Activated B cell treated with CpG ODN at 0.5 μM for 24 hours (primary cell): ENCODE measurements at regions not wholly inside any gene's neighbourhood (a gene's known extent, or its start where the extent isn't known, plus 50 kb on each side); places are given as distances from the start of the nearest gene placed in this dataset.
"Not testable (repeated sequence)": the region's sequence is repeated elsewhere in the genome, so short reads cannot be mapped to it uniquely, and the experiment has no call there.

ENCODE experiments used
- ATAC-seq: fragments of 200-7000 bp; cut with Tn5 transposase; one replicate; pipeline ENCODE4 v1.10.0; 2021; ENCODE audit warnings: low read depth, mild to moderate bottlenecking, moderate library complexity
- CTCF ChIA-PET: fragments of 350-600 bp; sonication (Branson Sonifier 250); formaldehyde crosslinking; loops from one replicate; lab custom pipeline; 2021; ENCODE audit warnings: antibody characterized with exemption; lab: Charles Lee
- POLR2A ChIA-PET: fragments of 350-600 bp; sonication (Branson Sonifier 250); formaldehyde crosslinking; loops from one replicate; lab custom pipeline; 2021; ENCODE audit warnings: antibody characterized with exemption; lab: Charles Lee
- DNase-seq: peaks from one replicate; pipeline ENCODE4 v3.0.0; 2022
- H3K27ac Mint-ChIP-seq: one replicate; pipeline ENCODE4 v1.8.0; 2020; ENCODE audit warnings: mixed read lengths
- H3K27me3 Mint-ChIP-seq: one replicate; pipeline ENCODE4 v1.8.0; 2021; ENCODE audit warnings: mixed read lengths
- H3K36me3 Mint-ChIP-seq: one replicate; pipeline ENCODE4 v1.8.0; 2021; ENCODE audit warnings: low read depth, mixed read lengths
- H3K4me1 Mint-ChIP-seq: one replicate; pipeline ENCODE4 v1.8.0; 2021; ENCODE audit warnings: mixed read lengths
- H3K4me3 Mint-ChIP-seq: one replicate; pipeline ENCODE4 v1.8.0; 2020; ENCODE audit warnings: mild to moderate bottlenecking, mixed read lengths
- H3K9me3 Mint-ChIP-seq: one replicate; pipeline ENCODE4 v1.8.0; 2020; ENCODE audit warnings: mixed read lengths
- intact Hi-C: fragments of 100-400 bp; cut with micrococcal nuclease; formaldehyde crosslinking; loops from one replicate; pipeline ENCODE4 v1.15.1; 2024
- TF ChIP-seq, protein P1 (sequence below): fragments of 200-600 bp; IDR thresholded peaks from one replicate; pipeline ENCODE4 v1.8.0; 2022; ENCODE audit warnings: antibody characterized with exemption, mild to moderate bottlenecking

DNA sequence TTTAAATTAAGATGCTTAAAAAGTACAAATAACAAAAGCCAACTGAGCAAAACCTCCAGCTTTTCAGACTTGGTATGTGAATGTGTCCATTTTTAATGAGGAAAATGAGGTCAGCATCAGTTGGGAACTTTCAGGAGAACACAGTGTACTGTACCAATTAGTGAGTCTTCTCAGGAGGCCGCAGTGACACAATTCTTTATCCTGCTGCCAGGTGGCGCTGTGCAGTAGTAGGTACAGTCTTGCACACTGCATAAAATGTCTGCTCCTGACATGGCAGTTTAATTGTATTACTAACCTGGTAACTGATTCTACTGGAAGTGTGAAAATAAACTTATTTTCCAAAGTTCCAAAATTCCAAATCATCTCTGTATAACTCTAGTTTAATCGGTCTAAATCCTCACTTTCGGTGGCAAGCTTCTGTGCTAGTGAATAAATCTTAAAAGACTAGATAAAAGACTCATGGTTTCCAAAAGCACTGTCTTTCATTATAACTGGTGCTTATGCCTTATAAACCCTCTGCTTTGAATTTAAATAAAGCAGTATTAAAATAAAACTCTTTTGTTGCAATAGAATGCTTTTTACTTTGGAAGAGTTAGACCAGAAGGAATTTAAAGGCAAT, 214.8 kb upstream of the MMS22L start:
- H3K27me3 Mint-ChIP-seq, result peaks cover 9% of the 10 kb centered on the region
- DNase-seq, result peak; percentile 34
- no peak overlapping the region for H3K27ac Mint-ChIP-seq
- no peaks in the 10 kb centered on the region for H3K9me3 Mint-ChIP-seq
- H3K4me3 Mint-ChIP-seq, result no peak overlapping the region
- ChIA-PET CTCF (interaction anchor here (0.6 to 5.0 kb wide), 5 partner anchors 429 to 1622 kb away, joined by 3 to 30 read pairs (median 5); no protein-coding TSS in a partner anchor), POLR2A (interaction anchor here (0.6 kb wide), 1 partner anchor 1336 kb away, joined by 3 read pairs; the partner anchor contains the start of gene POU3F2)
- TF ChIP-seq, protein P1, sequence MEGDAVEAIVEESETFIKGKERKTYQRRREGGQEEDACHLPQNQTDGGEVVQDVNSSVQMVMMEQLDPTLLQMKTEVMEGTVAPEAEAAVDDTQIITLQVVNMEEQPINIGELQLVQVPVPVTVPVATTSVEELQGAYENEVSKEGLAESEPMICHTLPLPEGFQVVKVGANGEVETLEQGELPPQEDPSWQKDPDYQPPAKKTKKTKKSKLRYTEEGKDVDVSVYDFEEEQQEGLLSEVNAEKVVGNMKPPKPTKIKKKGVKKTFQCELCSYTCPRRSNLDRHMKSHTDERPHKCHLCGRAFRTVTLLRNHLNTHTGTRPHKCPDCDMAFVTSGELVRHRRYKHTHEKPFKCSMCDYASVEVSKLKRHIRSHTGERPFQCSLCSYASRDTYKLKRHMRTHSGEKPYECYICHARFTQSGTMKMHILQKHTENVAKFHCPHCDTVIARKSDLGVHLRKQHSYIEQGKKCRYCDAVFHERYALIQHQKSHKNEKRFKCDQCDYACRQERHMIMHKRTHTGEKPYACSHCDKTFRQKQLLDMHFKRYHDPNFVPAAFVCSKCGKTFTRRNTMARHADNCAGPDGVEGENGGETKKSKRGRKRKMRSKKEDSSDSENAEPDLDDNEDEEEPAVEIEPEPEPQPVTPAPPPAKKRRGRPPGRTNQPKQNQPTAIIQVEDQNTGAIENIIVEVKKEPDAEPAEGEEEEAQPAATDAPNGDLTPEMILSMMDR, result peak; percentile 91
- no peaks in the 10 kb centered on the region for H3K36me3 Mint-ChIP-seq
- peak; percentile 68 for ATAC-seq
- intact Hi-C loops, result loop anchor here (1.0 to 5.0 kb wide), 5 partner anchors 311 to 1621 kb away; no protein-coding TSS in a partner anchor
- no peaks in the 10 kb centered on the region for H3K4me1 Mint-ChIP-seq

DNA sequence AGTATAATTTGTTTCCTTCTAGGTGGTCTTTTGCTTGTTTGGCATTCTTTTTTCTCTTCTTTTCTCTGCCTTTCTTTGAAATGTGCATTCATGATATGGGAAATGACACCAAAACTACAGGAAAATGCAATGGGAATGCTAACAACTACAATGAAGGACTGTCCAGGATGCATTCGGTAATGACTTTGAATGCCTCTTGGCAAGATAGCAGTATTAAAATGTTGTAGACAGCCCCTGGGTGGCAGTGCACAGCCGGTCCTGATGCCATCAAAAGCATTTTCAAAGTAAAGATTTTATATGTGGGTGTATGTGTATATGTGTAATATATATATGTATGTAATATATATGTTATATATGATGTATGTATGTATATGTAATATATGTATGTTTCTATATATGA, 218.8 kb upstream of the MMS22L start:
- intact Hi-C loops, result no loop called here

DNA sequence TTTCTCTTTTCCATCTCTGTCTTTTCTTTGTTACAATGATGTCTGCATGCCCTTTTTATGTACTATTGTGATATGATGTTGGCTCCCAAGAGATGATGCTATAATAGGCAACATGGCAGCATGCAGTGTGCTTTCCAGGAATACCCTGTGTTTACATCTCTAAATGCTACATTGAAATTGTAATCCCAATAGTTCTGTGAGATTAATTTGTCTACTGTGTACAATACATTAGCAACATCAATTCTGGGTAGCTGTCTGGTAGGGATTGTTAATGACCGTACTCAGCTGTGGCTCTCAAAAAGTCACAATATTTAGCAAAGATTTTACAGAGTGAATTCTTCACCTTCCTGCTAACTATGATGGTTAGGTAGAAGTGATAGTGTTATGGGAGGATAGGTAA, 225.6 kb upstream of the MMS22L start:
- ChIA-PET POLR2A (no interaction called here), CTCF (no interaction called here)
- DNase-seq, result no peak
- H3K36me3 Mint-ChIP-seq, result no peaks in the 10 kb centered on the region
- peaks cover 5% of the 10 kb centered on the region for H3K27me3 Mint-ChIP-seq
- no peak overlapping the region for H3K4me3 Mint-ChIP-seq
- ATAC-seq, result no peak
- H3K9me3 Mint-ChIP-seq, result no peaks in the 10 kb centered on the region
- intact Hi-C loops, result no loop called here
- no peaks in the 10 kb centered on the region for H3K4me1 Mint-ChIP-seq
- no peak overlapping the region for H3K27ac Mint-ChIP-seq
- TF ChIP-seq, protein P1, result no peak

More for the DNA sequence above, 218.8 kb upstream of the MMS22L start:
- H3K27me3 Mint-ChIP-seq, result peaks cover 10% of the 10 kb centered on the region
- H3K4me1 Mint-ChIP-seq, result no peaks in the 10 kb centered on the region
- no peak overlapping the region for H3K4me3 Mint-ChIP-seq
- H3K36me3 Mint-ChIP-seq, result no peaks in the 10 kb centered on the region
- POLR2A ChIA-PET, result no interaction called here
- TF ChIP-seq, protein P1, result no peak
- no peak overlapping the region for H3K27ac Mint-ChIP-seq
- H3K9me3 Mint-ChIP-seq, result no peaks in the 10 kb centered on the region
- CTCF ChIA-PET, result no interaction called here
- DNase-seq (no peak), ATAC-seq (no peak)

DNA sequence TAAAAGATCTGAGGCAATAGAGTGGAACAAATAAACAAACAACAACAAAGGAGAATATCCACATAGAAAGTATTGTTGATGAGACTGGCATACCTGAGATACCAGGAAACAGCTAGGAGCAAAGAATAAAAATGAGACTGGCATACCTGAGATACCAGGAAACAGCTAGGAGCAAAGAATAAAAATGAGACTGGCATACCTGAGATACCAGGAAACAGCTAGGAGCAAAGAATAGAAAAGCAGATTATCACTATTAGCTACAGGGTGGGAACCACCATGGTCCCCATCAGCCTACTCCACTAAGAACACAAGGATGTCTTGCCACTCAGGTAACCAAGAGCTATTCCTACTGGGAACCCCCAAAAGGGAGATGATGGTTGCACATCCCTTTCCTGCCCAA, 230.2 kb upstream of the MMS22L start:
- peaks cover 10% of the 10 kb centered on the region for H3K27me3 Mint-ChIP-seq
- POLR2A ChIA-PET, H3K4me1 Mint-ChIP-seq, DNase-seq, ATAC-seq, CTCF ChIA-PET, H3K27ac Mint-ChIP-seq, H3K4me3 Mint-ChIP-seq, intact Hi-C loops, H3K36me3 Mint-ChIP-seq, H3K9me3 Mint-ChIP-seq: not testable (repeated sequence)

DNA sequence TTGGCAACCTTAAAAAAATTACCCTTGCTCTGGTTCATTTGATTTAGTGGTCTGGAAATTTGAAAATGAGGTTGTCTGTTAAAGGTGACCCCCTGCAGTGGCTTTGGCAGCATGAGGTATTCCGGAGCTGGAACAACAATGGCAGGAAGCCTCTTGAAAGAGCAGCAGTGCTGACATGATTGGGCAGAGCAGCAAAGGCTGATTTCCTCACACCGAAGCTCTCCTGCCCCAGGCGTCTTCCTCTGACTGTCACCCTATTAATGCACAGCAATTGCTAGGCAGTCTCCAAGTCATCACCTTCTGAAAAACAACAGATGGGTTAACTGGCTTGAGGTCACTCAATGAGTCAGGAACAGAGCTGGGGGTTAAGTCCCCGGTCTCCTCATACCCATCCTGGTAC, 241.8 kb upstream of the MMS22L start:
- TF ChIP-seq, protein P1, result no peak
- H3K4me1 Mint-ChIP-seq, result no peaks in the 10 kb centered on the region
- intact Hi-C loops, result no loop called here
- ChIA-PET POLR2A (no interaction called here), CTCF (no interaction called here)
- peaks cover 2% of the 10 kb centered on the region for H3K9me3 Mint-ChIP-seq
- DNase-seq (no peak), ATAC-seq (no peak)
- no peaks in the 10 kb centered on the region for H3K27me3 Mint-ChIP-seq
- no peak overlapping the region for H3K4me3 Mint-ChIP-seq
- H3K36me3 Mint-ChIP-seq, result no peaks in the 10 kb centered on the region
- no peak overlapping the region for H3K27ac Mint-ChIP-seq
